ENCODE measurements at regions not wholly inside any gene's neighbourhood (a gene's known extent, or its start where the extent isn't known, plus 50 kb on each side); places are given as distances from the start of the nearest gene placed in this dataset.
A peak's percentile ranks its signal among the peaks of the same experiment; 100 is the strongest.

DNA sequence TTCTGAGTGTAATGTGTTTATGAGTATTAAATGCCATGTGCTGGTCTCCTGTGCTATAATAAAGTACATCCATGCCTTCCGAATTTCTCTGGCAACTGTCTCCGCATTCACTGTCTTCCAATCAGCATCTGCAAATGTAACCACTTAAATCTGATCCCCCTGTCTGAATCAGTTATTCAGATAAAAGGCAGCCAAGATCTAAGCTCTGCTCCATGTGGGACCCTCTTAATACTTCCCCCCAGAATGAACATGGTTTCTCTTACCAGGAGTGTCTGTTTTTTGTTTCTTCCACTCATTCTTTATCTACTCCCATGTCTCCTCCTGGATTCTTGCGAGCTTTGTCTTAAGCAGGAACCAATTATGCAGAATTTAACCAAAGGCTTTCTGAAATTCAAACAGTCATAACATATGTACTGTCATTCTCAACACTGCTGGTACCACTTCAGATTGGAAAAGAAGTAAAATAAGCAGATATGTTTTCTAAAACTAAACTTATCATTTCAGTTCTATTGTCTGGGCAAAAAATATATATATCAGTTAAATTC is 996.7 kb upstream of the FLRT2 start:
- TF ChIP-seq, protein P1, sequence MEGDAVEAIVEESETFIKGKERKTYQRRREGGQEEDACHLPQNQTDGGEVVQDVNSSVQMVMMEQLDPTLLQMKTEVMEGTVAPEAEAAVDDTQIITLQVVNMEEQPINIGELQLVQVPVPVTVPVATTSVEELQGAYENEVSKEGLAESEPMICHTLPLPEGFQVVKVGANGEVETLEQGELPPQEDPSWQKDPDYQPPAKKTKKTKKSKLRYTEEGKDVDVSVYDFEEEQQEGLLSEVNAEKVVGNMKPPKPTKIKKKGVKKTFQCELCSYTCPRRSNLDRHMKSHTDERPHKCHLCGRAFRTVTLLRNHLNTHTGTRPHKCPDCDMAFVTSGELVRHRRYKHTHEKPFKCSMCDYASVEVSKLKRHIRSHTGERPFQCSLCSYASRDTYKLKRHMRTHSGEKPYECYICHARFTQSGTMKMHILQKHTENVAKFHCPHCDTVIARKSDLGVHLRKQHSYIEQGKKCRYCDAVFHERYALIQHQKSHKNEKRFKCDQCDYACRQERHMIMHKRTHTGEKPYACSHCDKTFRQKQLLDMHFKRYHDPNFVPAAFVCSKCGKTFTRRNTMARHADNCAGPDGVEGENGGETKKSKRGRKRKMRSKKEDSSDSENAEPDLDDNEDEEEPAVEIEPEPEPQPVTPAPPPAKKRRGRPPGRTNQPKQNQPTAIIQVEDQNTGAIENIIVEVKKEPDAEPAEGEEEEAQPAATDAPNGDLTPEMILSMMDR (IDR thresholded peaks at IDR 0.05) = no peak
- Histone ChIP-seq H3K27me3 (no peaks in the 10 kb centered on the region), H3K4me3 (no peak overlapping the region), H3K27ac (no peak overlapping the region), H3K36me3 (no peaks in the 10 kb centered on the region), H3K4me1 (no peaks in the 10 kb centered on the region), H3K9me3 (no peaks in the 10 kb centered on the region)
- ATAC-seq (ENCODE audit: low FRiP score in 2 of 2) (no peak), DNase-seq (no peak)
- 84 to 96% methylated on average over 3 of the region's 3 CpGs for WGBS, 2 donors

DNA sequence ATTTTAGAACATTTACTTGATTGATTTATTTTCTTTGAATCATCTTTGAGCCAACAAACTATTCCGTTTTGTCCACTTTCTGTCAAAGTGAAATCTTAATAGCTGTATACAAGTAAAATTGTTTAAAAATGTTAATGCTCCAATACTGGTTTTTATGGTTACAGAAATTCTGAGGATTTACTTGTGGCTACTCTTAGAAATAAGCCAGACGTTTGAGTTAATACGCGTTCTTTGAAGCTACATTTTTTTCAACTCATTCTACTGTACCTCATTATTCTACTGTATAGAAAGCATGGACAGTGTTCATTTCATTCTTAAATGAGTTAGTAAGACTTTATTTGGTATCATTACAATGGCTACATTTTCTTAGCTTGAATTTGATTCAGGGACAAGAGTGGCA is 996.2 kb upstream of the FLRT2 start:
- Histone ChIP-seq H3K27ac (no peak overlapping the region), H3K27me3 (no peaks in the 10 kb centered on the region), H3K4me1 (no peaks in the 10 kb centered on the region), H3K4me3 (no peak overlapping the region), H3K36me3 (no peaks in the 10 kb centered on the region), H3K9me3 (no peaks in the 10 kb centered on the region)
- WGBS, 2 donors = 88 to 92% methylated on average over 4 of the region's 4 CpGs
- TF ChIP-seq POLR2AphosphoS5 (IDR thresholded peaks at IDR 0.05) (no peak), POLR2A (IDR thresholded peaks at IDR 0.05) (no peak), EP300 (IDR thresholded peaks at IDR 0.05) (no peak)
- TF ChIP-seq, protein P1 (IDR thresholded peaks at IDR 0.05) = no peak
- ATAC-seq (ENCODE audit: low FRiP score in 2 of 2) (no peak), DNase-seq (no peak)

DNA sequence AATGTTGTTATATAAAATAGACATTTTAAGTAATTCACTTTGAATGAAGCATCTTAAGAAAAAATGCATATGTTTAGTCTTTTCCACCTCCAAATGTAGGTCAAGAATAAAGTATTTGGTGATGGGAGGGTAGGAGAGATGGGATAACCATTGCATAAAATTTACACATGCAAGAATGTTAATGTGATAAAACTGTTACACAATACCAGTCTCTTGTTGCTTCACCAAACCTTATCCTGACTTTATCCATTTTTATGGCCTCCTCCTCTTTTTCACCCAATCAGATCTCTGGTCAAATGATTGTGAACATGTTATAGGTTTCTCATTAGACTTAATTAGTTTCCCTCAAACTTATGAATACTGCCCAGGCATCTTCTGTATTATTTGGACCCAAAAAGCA is 994.5 kb upstream of the FLRT2 start:
- no peaks in the 10 kb centered on the region for H3K9me3 ChIP-seq
- DNase-seq = no peak
- no peaks in the 10 kb centered on the region for H3K36me3 ChIP-seq
- TF ChIP-seq POLR2AphosphoS5 (IDR thresholded peaks at IDR 0.05) (no peak), EP300 (IDR thresholded peaks at IDR 0.05) (no peak), POLR2A (IDR thresholded peaks at IDR 0.05) (no peak)
- TF ChIP-seq, protein P1 (IDR thresholded peaks at IDR 0.05) = no peak
- H3K4me3 ChIP-seq = no peak overlapping the region
- H3K27ac ChIP-seq = no peak overlapping the region
- H3K27me3 ChIP-seq = no peaks in the 10 kb centered on the region
- ATAC-seq (ENCODE audit: low FRiP score in 2 of 2) = no peak
- H3K4me1 ChIP-seq = no peaks in the 10 kb centered on the region

DNA sequence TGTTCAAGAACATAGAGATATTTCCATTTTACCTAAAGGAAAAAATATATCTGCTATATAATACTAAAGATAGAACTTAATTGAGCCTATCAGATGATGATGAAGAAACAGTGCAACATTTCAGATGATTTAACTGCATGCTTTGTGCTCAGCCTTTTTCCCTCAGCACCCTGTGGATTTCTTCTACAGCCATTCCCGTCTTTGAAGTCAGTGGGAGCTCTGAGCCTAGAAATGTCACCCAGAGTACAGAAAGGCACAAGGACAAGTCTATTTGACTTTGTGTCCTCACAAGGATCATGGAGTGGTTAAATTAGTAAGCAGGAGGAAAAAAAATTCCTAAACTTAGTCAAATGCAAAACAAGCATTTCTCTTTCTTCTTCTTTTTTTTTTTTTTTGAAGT is 994.0 kb upstream of the FLRT2 start:
- WGBS, 2 donors = 81% methylated on average over 1 of the region's 1 CpG
- DNase-seq (no peak), ATAC-seq (ENCODE audit: low FRiP score in 2 of 2) (no peak)
- H3K9me3 ChIP-seq = no peaks in the 10 kb centered on the region
- no peaks in the 10 kb centered on the region for H3K4me1 ChIP-seq
- H3K27ac ChIP-seq = no peak overlapping the region
- no peak overlapping the region for H3K4me3 ChIP-seq
- no peaks in the 10 kb centered on the region for H3K27me3 ChIP-seq
- no peak for TF ChIP-seq POLR2A (IDR thresholded peaks at IDR 0.05)
- no peak for TF ChIP-seq POLR2AphosphoS5 (IDR thresholded peaks at IDR 0.05)
- TF ChIP-seq, protein P1 (IDR thresholded peaks at IDR 0.05) = no peak
- no peak for TF ChIP-seq EP300 (IDR thresholded peaks at IDR 0.05)
- H3K36me3 ChIP-seq = no peaks in the 10 kb centered on the region

DNA sequence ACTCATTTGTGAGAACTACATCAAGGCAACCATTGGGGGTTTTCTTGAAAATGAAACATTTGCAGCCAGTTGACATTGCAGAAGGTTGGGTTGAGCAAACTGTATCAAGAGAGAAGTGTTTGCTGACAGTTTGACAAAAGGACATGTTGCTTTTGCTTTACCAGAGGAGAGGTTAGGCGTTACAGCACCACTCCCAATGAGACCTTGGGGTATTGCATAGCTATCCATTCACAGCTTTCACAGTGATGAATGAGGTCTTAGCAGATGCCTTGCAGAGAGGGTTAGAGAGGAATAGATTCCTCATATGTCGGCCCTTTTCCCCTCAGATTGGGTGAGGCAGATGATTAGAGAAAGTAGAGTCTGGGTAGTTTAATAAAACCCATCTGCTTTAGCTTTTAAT is 988.9 kb upstream of the FLRT2 start:
- Histone ChIP-seq H3K4me1 (no peaks in the 10 kb centered on the region), H3K4me3 (no peak overlapping the region), H3K27me3 (no peaks in the 10 kb centered on the region), H3K27ac (no peak overlapping the region), H3K9me3 (no peaks in the 10 kb centered on the region), H3K36me3 (no peaks in the 10 kb centered on the region)
- peak in 1 of 2 donors; percentile 50 for ATAC-seq (ENCODE audit: low FRiP score in 2 of 2)
- 28 to 38% methylated on average over 2 of the region's 2 CpGs for WGBS, 2 donors
- DNase-seq = no peak
- TF ChIP-seq POLR2AphosphoS5 (IDR thresholded peaks at IDR 0.05) = no peak
- TF ChIP-seq, protein P1 (IDR thresholded peaks at IDR 0.05) = no peak

Measured in upper lobe of left lung (tissue), 6 donors.